Colonic mucosa (tissue), 4 donors: ENCODE measurements at regions not wholly inside any gene's neighbourhood (a gene's known extent, or its start where the extent isn't known, plus 50 kb on each side); places are given as distances from the start of the nearest gene placed in this dataset.

ENCODE experiments used
- DNase-seq: peaks from one replicate; pipeline ENCODE4 v3.0.0-alpha.2; 2020
- H3K27ac ChIP-seq: fragments of 200-600 bp; one replicate; pipeline ENCODE4 v1.8.0; 2021
- H3K27me3 ChIP-seq: fragments of 200-600 bp; one replicate; pipeline ENCODE4 v1.8.0; 2021
- H3K36me3 ChIP-seq: fragments of 200-600 bp; one replicate; pipeline ENCODE4 v1.8.0; 2021
- H3K4me1 ChIP-seq: fragments of 200-600 bp; one replicate; pipeline ENCODE4 v1.8.0; 2021; ENCODE audit warnings: mild to moderate bottlenecking
- H3K4me3 ChIP-seq: fragments of 200-600 bp; one replicate; pipeline ENCODE4 v1.8.0; 2021
- H3K9ac ChIP-seq, 2 donors: one replicate each; pipeline ENCODE4 v1.7.0; 2013; ENCODE audit warnings: control low read depth in 2 of 2, low read depth in 2 of 2, low read length in 2 of 2
- H3K9me3 ChIP-seq: fragments of 200-600 bp; one replicate; pipeline ENCODE4 v1.8.0; 2021
- intact Hi-C: fragments of 100-400 bp; cut with DNase I; formaldehyde crosslinking; loops from one replicate; pipeline ENCODE4 v1.14.1; 2022
- TF ChIP-seq, protein P1 (sequence below): fragments of 200-600 bp; IDR thresholded peaks from one replicate; pipeline ENCODE4 v1.8.0; 2022; ENCODE audit warnings: antibody characterized with exemption, mild to moderate bottlenecking
- donor health status: healthy.
- donor health status: DM: no; HTN: no; CAD: no.
- donor health status: DM: no; HTN: no; CAD: no.

DNA sequence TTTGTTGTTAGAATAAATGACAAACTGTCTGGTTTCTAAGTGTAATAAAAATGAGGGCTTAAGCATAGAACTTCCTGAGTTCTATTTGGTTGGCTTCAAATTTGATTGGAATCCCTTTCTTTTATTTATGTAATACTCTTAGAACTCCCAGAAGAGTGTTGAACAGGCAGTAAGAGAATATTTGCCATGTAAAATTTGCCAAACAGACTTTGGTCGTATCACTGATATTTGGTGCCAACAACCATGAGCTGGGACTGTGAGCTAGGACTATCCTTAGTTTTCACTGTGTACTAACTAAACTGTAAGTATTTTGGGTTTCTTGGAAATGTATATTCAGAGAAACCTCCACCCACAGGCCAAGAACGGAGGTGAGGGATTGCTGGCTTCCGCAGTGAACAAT lies 971.2 kb upstream of the SOX9 start:
- intact Hi-C loops, result no loop called here
- TF ChIP-seq, protein P1, sequence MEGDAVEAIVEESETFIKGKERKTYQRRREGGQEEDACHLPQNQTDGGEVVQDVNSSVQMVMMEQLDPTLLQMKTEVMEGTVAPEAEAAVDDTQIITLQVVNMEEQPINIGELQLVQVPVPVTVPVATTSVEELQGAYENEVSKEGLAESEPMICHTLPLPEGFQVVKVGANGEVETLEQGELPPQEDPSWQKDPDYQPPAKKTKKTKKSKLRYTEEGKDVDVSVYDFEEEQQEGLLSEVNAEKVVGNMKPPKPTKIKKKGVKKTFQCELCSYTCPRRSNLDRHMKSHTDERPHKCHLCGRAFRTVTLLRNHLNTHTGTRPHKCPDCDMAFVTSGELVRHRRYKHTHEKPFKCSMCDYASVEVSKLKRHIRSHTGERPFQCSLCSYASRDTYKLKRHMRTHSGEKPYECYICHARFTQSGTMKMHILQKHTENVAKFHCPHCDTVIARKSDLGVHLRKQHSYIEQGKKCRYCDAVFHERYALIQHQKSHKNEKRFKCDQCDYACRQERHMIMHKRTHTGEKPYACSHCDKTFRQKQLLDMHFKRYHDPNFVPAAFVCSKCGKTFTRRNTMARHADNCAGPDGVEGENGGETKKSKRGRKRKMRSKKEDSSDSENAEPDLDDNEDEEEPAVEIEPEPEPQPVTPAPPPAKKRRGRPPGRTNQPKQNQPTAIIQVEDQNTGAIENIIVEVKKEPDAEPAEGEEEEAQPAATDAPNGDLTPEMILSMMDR, result no peak
- no peak overlapping the region for H3K27ac ChIP-seq
- no peak overlapping the region for H3K4me3 ChIP-seq
- no peaks in the 10 kb centered on the region for H3K4me1 ChIP-seq
- DNase-seq, result no peak
- no peaks in the 10 kb centered on the region for H3K36me3 ChIP-seq
- H3K27me3 ChIP-seq, result no peaks in the 10 kb centered on the region
- no peaks in the 10 kb centered on the region for H3K9me3 ChIP-seq
- H3K9ac ChIP-seq, result no peak overlapping the region

DNA sequence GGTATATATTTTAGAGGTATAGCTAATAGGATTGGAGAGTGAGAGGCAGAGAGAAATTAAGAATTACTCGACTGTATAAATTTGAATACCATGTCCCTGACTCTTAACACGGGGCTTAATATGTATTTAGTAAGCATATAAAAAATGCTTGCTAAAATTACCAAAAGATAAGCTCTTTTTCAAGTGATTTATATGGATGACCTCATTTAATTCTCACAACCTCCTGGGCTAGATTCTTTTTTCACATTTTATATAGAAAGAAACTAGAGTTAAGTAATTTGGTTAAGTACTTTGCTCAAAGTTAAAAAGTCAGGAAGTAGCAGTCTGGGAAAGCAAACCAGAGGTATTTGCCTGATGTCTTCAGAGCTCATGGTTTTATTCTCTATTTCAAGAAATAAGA lies 963.5 kb upstream of the SOX9 start:
- intact Hi-C loops, result no loop called here
- H3K36me3 ChIP-seq, result no peaks in the 10 kb centered on the region

DNA sequence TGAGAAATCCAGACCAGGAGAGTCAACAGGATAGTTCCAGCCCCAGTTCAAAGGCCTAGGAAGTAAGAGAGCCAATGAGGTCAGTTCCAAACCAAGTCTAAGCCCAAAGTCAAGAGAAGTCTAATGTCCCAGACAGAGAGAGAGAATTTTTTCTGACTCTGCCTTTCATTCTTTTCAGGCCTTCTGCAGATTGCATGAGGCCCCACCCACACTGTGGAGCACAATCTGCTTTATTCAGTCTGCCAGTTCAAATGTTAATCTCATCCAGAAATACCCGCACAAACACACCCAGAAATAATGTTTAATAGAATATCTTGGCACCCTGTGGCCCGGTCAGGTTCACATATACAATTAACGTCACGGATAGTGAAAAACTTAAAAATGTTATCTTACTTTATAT lies 962.4 kb upstream of the SOX9 start:
- Histone ChIP-seq H3K27me3 (no peaks in the 10 kb centered on the region), H3K9me3 (no peaks in the 10 kb centered on the region), H3K9ac (no peak overlapping the region), H3K4me1 (no peaks in the 10 kb centered on the region), H3K36me3 (no peaks in the 10 kb centered on the region), H3K4me3 (no peak overlapping the region), H3K27ac (no peak overlapping the region)
- no peak for DNase-seq
- TF ChIP-seq, protein P1, result no peak
- intact Hi-C loops, result no loop called here

More for the DNA sequence above, 963.5 kb upstream of the SOX9 start:
- Histone ChIP-seq H3K27ac (no peak overlapping the region), H3K9ac (no peak overlapping the region), H3K9me3 (no peaks in the 10 kb centered on the region), H3K27me3 (no peaks in the 10 kb centered on the region), H3K4me1 (no peaks in the 10 kb centered on the region), H3K4me3 (no peak overlapping the region)
- DNase-seq, result no peak
- TF ChIP-seq, protein P1, result no peak

DNA sequence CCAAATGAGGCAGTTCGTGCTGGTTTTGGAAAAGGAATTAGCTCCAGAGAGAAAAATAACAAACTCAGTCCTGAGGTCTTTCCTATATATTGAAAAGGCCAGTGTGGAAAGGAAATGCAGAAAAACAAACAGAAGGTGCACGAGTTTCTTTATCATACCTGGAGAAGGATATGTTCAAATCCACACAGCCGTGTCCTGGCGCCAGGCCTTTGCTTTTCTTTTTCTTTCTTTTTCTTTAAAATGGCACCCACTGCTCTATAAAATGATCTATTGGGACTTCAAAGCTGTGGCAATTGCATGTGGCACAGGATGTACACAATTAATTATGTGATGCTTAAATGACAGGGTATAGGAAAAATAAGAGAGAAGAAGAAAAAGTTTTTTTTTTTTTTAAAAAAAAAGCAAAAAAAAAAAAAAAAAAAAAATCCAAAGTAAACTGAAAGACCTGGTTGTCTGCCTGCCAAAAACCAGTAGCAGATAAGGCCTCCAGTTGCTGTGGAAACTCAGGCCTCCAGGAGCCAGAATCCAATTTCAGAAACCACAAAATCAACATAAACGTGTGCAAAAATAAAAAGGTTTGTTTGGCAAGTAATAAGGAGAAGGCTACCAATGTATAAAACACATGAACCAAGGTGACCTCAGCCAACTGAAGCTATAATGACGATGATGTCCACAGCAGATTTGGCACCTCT lies 957.6 kb upstream of the SOX9 start:
- intact Hi-C loops, result no loop called here
- no peaks in the 10 kb centered on the region for H3K27me3 ChIP-seq
- no peaks in the 10 kb centered on the region for H3K4me1 ChIP-seq
- no peak overlapping the region for H3K4me3 ChIP-seq
- H3K36me3 ChIP-seq, result no peaks in the 10 kb centered on the region
- H3K9ac ChIP-seq, result no peak overlapping the region
- no peaks in the 10 kb centered on the region for H3K9me3 ChIP-seq
- TF ChIP-seq, protein P1, result no peak
- H3K27ac ChIP-seq, result no peak overlapping the region
- DNase-seq, result peak; percentile 35

DNA sequence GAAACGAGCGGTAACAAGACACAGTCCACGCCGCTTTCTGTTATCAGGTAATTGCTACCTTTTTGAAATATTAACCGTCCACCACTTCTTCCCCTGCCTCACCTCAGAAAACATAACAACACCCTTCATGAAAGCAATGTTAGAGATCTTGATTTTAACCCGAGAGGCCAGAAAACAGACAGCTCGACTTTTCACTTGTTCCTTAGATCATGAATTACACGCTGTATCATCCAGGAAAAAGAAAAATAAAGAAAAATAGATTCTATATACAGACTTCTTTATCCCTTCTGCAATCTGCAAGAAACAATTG lies 957.1 kb upstream of the SOX9 start:
- no peaks in the 10 kb centered on the region for H3K27me3 ChIP-seq
- no peak overlapping the region for H3K4me3 ChIP-seq
- no peaks in the 10 kb centered on the region for H3K4me1 ChIP-seq
- H3K27ac ChIP-seq, result no peak overlapping the region
- no peak for DNase-seq
- TF ChIP-seq, protein P1, result no peak
- no peaks in the 10 kb centered on the region for H3K36me3 ChIP-seq
- intact Hi-C loops, result no loop called here
- no peak overlapping the region for H3K9ac ChIP-seq
- no peaks in the 10 kb centered on the region for H3K9me3 ChIP-seq
